HT-29 (cell line): ENCODE measurements at regions not wholly inside any gene's neighbourhood (a gene's known extent, or its start where the extent isn't known, plus 50 kb on each side); places are given as distances from the start of the nearest gene placed in this dataset.

Experiments
- DNase-seq: peaks from one replicate; pipeline ENCODE4 v3.0.0-alpha.2; 2015; ENCODE audit warnings: low spot score

DNA sequence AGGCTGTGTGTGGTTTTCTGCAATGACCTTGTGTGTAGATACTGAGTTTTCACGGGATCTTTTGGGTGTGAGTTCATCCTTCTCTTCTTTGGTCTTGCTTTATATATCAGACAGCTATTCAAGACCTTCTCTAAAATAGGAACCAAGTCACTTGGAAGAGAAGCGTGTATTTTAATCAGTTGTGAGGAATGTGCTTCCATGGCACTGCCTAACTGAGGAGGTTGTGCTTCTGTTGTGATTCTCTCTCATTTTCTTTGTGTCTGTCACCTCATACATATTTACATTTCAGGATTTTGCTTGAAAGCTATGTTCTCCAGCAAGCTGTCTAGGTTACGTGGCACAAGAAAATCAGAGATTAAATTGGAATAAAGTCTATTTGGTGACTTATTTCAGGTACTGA, 428.7 kb downstream of the QKI start:
- no peak for DNase-seq

DNA sequence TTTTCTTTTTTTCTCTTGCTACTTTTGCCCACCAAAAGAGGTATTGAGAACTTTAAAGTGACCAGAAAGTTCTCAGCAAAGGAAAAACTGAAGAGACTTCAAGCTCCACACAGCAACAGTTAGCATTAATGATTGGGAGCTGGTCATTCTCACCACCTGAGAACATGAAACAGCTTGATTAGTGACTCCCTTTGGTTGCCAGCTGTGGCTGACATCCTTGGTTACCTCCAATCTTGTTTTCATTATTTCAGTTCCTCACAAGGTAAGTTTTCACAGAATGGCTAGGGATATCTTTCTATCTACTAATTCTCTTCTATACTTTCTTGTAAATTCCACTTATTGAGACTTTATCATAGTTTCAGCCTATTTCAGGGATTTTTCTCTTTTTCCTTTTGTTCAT, 427.9 kb downstream of the QKI start:
- DNase-seq, result no peak

DNA sequence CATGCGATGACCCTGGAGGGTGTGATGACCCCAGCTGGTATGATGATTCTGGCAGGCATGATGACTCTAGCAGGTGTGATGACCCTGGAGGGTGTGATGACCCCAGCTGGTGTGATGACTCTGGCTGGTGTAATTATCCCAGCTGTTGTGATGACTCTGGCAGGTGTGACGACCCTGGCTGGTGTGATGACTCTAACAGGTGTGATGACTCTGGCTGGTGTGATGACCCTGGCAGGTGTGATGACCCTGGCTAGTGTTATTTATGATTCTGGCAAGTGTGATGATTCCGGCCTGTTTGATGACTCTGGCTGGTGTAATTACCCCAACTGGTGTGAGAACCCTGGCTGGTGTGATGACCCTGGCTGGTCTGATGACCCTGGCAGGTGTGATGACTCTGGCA, 427.2 kb downstream of the QKI start:
- no peak for DNase-seq

GRCh38 chr6:163841326-163841725, 426.8 kb downstream of the QKI start:
- DNase-seq, result no peak

GRCh38 chr6:163840880-163841279, 426.4 kb downstream of the QKI start:
- no peak for DNase-seq

- DNase-seq, result no peak
Observed at GRCh38 chr6:163839296-163839695, 424.8 kb downstream of the QKI start.

DNA sequence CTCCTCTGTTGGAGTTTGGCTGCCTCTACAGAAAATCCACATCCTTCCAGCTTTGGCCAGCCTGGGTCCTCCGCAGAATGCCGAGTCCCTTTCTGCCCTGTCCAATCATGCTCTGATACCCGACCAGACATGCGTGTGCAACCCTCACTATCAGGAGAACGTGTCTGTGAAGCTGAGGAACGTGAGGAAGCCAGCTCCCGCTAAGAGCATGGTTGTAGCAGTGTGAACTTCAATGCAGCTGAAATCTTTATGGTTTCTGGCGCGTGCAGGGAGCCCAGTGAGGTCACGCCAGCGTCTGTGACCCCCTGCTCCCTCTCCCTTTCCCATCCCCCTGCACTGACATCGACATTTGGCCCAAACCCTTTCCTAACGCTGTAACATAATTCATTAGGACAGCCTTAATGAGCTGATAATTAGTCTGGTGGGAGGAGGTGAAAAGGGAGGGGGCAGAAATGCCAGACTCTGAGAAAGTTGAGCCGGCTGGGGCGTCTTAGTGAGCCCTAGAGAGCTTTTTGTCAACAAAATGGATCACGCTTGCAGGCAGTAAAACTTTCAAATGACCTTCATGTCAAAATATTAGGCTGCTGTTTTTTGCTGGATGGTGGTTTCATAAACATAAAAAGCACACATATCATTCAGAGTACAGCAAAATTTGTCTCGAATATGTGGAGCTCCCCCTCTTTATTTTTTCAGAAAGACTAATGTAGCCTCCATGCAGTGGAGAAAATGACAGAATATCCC, 423.3 kb downstream of the QKI start:
- DNase-seq, result no peak

- no peak for DNase-seq
Observed at GRCh38 chr6:163836876-163837690, 422.6 kb downstream of the QKI start.

DNA sequence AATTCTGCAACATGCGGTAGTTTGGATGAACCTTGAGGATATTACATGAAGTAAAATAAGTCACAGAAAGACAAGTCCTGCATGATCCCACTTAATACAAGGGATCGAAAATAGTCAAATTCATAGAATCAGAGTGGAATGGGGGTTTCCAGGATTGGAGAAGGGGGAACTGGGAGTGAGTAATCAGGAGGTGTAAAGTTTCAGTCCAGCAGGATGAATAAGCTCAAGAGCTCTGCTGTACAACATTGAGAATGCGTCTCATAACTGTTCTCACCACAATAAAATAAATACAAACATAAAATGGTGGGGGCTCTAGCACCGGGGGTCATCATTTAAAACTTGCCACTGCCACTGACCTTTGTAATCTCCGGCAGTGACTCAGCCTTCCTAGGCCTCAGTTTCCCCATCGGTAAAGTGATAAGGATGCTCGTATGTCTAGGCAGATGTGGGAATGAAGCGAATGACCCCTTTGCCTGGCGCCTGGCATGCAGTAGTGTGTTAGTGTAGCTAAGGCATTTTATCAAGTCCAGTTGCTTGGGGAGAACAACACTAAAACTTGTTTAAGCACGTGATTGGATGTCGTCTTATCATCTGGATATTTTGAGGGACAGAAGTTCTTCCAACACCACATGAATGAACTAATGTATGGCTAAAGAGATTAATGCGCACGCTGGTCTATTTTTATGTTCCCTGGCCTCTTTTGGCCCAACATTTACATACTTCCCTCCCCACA, 421.1 kb downstream of the QKI start:
- no peak for DNase-seq

DNA sequence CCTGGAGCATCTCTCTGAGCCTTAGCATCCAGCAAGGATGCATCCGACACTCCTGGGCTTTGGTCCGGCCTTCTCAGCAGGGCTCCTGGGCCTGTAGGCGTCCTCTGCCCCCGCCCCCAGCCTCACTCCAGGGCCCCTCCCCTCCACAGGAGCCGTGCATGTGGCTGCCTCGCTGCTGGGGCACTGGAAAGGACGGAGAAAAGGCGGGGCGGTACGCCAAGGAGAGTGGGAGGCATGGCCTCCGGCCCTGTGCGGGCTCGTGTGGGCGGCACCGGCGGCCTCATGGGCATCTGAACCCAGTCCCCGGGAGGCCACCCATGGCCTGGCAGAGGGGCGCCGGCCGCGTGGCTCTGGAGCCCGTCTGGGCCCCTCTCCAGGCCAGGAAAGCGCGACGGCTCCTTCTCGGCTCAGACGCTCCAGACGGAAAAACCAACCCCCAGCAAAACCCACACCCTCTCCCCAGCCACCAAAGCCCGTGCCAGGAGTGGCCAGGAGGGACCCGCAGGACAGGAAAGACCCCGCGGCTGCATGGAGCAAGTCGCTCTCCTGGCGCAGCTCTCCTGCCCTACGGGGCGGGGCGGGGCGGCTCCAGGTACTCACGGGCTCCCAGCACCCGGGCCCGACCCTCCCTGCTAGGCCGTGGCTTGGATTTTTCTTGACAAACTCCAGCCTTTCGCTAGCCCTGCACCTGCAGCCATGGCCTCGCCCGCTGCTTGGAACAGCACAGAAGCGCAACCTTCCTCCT, 419.9 kb downstream of the QKI start:
- no peak for DNase-seq

DNA sequence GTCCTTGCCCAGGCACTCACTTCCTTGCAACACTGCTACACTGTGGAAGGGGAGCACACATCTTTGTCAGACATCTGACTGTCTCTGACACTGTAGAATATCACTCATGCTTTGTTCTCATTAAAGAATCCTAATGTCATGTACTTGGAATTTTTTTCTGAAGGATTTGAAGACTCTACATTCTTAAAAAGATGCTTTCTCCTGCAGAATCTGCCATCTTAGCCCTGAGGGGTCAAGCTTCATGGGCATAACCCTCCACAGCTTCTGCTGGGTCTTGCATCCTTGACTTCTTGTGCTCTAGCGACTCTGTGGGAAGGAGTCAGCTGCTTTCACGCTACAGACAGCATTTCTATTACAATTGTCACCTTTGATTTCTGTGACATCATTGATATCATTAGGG, 417.2 kb downstream of the QKI start:
- DNase-seq, result no peak

DNA sequence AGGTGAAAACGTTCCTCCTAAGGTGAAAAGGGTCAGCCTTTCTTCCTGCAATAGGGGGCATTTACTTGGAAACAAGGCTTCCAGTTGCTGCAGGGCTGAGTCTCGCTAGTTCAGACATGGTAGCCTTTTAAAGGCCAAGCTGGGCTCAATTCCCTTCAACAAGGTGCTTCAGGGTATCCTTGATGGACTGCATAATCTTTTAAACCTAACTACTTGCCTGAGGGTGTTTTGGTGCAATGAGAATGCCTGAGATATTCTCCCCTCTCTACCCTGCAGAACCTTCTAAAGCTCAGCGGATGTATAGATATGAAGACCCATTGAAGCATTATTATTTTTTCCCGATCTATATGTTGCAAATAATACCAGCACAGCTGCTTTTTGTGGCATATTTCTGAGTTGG, 416.1 kb downstream of the QKI start:
- DNase-seq, result no peak

DNA sequence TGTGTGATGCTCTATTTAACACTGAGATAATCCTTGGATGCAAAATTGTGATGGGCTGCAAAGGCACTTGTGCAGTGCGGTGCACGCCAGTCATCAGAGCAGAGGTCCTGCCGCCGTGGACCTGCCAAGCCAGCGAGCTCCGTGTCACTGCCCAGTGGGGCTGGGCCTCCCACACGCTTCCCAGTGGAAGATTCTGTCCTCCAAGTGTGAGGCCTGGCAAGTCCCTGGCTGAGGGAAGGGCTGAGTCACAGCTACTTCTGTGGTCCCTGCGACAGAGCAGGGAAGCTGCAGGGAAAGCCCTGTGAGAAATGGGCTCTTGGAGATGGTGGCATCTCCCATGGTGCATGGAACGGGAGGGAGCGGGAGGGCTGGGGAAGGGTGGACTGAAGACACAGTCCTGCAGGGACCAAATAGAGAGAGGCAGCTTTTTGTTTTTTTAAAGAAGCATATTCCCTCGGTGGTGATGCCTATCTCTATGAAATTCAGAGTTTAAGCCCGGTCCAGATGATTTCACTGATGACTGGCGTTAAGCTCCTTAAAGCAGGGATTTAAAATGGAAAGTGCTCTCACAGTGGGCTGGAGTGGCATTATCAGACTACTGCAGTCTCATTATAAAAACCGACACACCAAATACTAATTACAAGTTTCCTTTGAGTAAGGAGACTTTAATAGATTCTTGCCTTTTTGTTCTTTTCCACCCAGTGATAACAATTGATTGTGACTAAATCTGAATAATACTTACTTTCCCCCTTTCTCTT, 413.7 kb downstream of the QKI start:
- no peak for DNase-seq

DNA sequence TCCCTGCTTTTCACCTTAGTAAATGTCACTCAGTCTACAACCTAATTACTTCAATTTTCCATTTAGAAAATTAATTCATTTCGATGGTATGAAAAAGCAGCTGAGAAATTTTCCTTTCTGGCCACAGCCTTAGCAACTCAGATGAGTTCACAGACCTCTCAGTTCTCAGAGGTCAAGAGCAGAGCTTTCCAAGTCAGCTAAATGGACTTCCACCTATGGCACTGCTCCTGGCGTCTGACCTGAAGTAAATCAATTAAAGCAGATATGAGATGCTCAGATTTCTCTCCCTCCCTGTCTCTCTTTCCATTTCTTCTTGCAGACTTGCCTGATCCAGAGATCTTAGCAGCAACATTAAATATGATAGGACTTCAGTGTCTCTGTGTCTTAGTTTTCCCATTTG, 412.6 kb downstream of the QKI start:
- DNase-seq, result no peak

DNA sequence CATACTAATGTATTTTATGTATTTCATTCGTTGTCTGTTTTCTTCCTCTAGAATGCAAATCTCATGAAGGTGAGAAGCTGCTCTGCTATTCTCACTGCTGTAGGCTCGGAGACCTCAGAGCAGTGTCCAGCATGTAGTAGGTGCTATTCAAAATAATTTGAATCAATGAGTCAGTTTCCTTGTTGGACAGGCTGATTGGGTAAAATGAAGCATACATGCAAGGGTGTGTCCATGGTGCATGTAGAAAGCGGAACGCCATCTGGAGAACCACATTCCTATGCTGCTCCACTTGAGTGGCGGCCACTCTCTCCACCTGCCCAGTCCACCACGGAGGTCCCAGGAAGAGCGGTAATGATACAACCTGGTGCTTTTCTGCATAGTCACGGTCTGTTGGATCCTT, 412.1 kb downstream of the QKI start:
- no peak for DNase-seq

GRCh38 chr6:163825033-163825432, 410.5 kb downstream of the QKI start:
- DNase-seq, result no peak

- DNase-seq, result no peak
Observed at GRCh38 chr6:163823577-163823976, 409.1 kb downstream of the QKI start.

GRCh38 chr6:163820745-163821458, 406.4 kb downstream of the QKI start:
- no peak for DNase-seq

DNA sequence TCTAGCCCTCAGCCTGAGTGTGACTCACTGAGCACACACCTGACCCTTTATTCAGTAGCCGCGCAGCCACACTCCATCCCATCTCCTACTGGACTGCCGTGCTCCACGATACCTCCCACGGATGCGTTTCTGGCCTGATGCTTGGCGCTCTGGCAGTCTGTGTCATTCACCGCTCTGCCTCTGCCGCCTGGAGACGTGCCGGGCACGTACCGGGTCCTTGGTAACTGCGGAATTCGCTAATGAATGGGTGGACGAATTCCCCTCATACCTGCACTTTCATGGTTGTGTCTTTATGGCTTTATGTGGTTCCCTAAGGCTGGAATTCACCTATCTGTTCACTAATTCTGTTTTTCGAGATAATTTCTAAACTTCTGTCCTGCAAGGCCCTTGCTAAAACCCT, 405.7 kb downstream of the QKI start:
- DNase-seq, result no peak

- no peak for DNase-seq
Observed at GRCh38 chr6:163818719-163819118, 404.2 kb downstream of the QKI start.
